H9 (cell line): ENCODE measurements at regions not wholly inside any gene's neighbourhood (a gene's known extent, or its start where the extent isn't known, plus 50 kb on each side); places are given as distances from the start of the nearest gene placed in this dataset.

ENCODE experiments used
- DNase-seq: peaks from one replicate; pipeline ENCODE4 v3.0.0-alpha.2; 2017
- H2AFZ ChIP-seq: one replicate; pipeline ENCODE4 v1.6.1; 2013; ENCODE audit warnings: mild to moderate bottlenecking, low read length, control low read depth, moderate library complexity
- H2AK5ac ChIP-seq: 2 replicates; pipeline ENCODE4 v1.6.1; 2013; ENCODE audit warnings: low read length, control low read depth, mixed read lengths; ENCODE audit not compliant: insufficient read length
- H2BK120ac ChIP-seq: one replicate; pipeline ENCODE4 v1.6.1; 2013; ENCODE audit warnings: low read depth, mild to moderate bottlenecking, low read length, control low read depth, inconsistent platforms; ENCODE audit not compliant: poor library complexity, severe bottlenecking
- H2BK12ac ChIP-seq: 2 replicates; pipeline ENCODE4 v1.6.1; 2013; ENCODE audit warnings: low read length, control low read depth, mixed read lengths, low read depth; ENCODE audit not compliant: insufficient read length
- H2BK15ac ChIP-seq: 2 replicates; pipeline ENCODE4 v1.6.1; 2013; ENCODE audit warnings: low read depth, low read length, control low read depth
- H2BK20ac ChIP-seq: one replicate; pipeline ENCODE4 v1.6.1; 2013; ENCODE audit warnings: low read depth, mild to moderate bottlenecking, low read length, control low read depth, inconsistent platforms; ENCODE audit not compliant: poor library complexity, severe bottlenecking
- H2BK5ac ChIP-seq: 2 replicates; pipeline ENCODE4 v1.6.1; 2013; ENCODE audit warnings: low read length, control low read depth, mixed read lengths; ENCODE audit not compliant: insufficient read length
- H3K14ac ChIP-seq: 2 replicates; pipeline ENCODE4 v1.6.1; 2013; ENCODE audit warnings: low read length, control low read depth; ENCODE audit not compliant: insufficient read depth
- H3K18ac ChIP-seq: 2 replicates; pipeline ENCODE4 v1.6.1; 2013; ENCODE audit warnings: low read depth, mild to moderate bottlenecking, mixed read lengths, low read length, control low read depth; ENCODE audit not compliant: insufficient read length
- H3K23ac ChIP-seq: 2 replicates; pipeline ENCODE4 v1.6.1; 2013; ENCODE audit warnings: low read length, control low read depth, mixed read lengths, low read depth; ENCODE audit not compliant: insufficient read length
- H3K23me2 ChIP-seq: 2 replicates; pipeline ENCODE4 v1.6.1; 2013; ENCODE audit warnings: low read depth, mild to moderate bottlenecking, mixed read lengths, low read length, control low read depth; ENCODE audit not compliant: insufficient read length, poor library complexity, severe bottlenecking
- H3K27ac ChIP-seq: 2 replicates; pipeline ENCODE4 v1.5.1; 2013; ENCODE audit warnings: low read length, control low read depth, mixed read lengths, low read depth; ENCODE audit not compliant: insufficient read length
- H3K27me3 ChIP-seq: 2 replicates; pipeline ENCODE4 v1.6.1; 2013; ENCODE audit warnings: low read length, control low read depth, inconsistent platforms; ENCODE audit not compliant: insufficient read depth
- H3K4ac ChIP-seq: 2 replicates; pipeline ENCODE4 v1.6.1; 2013; ENCODE audit warnings: low read depth, mild to moderate bottlenecking, control low read depth, inconsistent platforms, low read length, moderate library complexity
- H3K4me1 ChIP-seq: 2 replicates; pipeline ENCODE4 v1.6.1; 2013; ENCODE audit warnings: low read length, control low read depth, inconsistent platforms; ENCODE audit not compliant: insufficient read depth
- H3K4me2 ChIP-seq: 2 replicates; pipeline ENCODE4 v1.6.1; 2013; ENCODE audit warnings: low read length, control low read depth, mixed read lengths; ENCODE audit not compliant: insufficient read length, insufficient read depth
- H3K56ac ChIP-seq: 2 replicates; pipeline ENCODE4 v1.6.1; 2013; ENCODE audit warnings: low read depth, mild to moderate bottlenecking, mixed read lengths, low read length, control low read depth; ENCODE audit not compliant: insufficient read length
- H3K79me1 ChIP-seq: 2 replicates; pipeline ENCODE4 v1.6.1; 2013; ENCODE audit warnings: low read depth, mild to moderate bottlenecking, moderate library complexity, low read length, control low read depth, inconsistent platforms; ENCODE audit not compliant: insufficient read depth, poor library complexity, severe bottlenecking
- H3K79me2 ChIP-seq: 2 replicates; pipeline ENCODE4 v1.6.1; 2013; ENCODE audit warnings: low read length, control low read depth, inconsistent platforms; ENCODE audit not compliant: insufficient read depth
- H3K9ac ChIP-seq: 2 replicates; pipeline ENCODE4 v1.6.1; 2013; ENCODE audit warnings: low read length, control low read depth, mixed read lengths; ENCODE audit not compliant: insufficient read length; ENCODE audit errors: extremely low read depth
- H3K9me3 ChIP-seq: one replicate; pipeline ENCODE4 v1.6.1; 2013; ENCODE audit warnings: low read depth, low read length, inconsistent platforms; ENCODE audit not compliant: control insufficient read depth
- H3T11ph ChIP-seq: one replicate; pipeline ENCODE4 v1.6.1; 2013; ENCODE audit warnings: mild to moderate bottlenecking, low read length, control low read depth, inconsistent platforms
- H4K20me1 ChIP-seq: one replicate; pipeline ENCODE4 v1.6.1; 2013; ENCODE audit not compliant: control insufficient read depth, insufficient read length, insufficient read depth
- H4K5ac ChIP-seq: 2 replicates; pipeline ENCODE4 v1.6.1; 2013; ENCODE audit warnings: low read depth, mild to moderate bottlenecking, mixed read lengths, low read length, control low read depth; ENCODE audit not compliant: insufficient read length
- H4K8ac ChIP-seq: replicated peaks from 2 replicates; pipeline ENCODE4 v1.6.1; 2013; ENCODE audit warnings: low read length, control low read depth, mixed read lengths, low read depth; ENCODE audit not compliant: insufficient read length
- H4K91ac ChIP-seq: 2 replicates; pipeline ENCODE4 v1.6.1; 2013; ENCODE audit warnings: low read depth, mild to moderate bottlenecking, moderate library complexity, mixed read lengths, low read length, control low read depth; ENCODE audit not compliant: insufficient read length
- H3K27ac Mint-ChIP-seq, 3 experiments: 2 replicates in 2 of 3; 3 replicates in 1 of 3; pipeline ENCODE4 v1.8.0; 2020 to 2021; ENCODE audit warnings: mixed read lengths in 3 of 3, mild to moderate bottlenecking in 1 of 3, moderate library complexity in 1 of 3
- H3K27me3 Mint-ChIP-seq: 2 replicates; pipeline ENCODE4 v1.8.0; 2021; ENCODE audit warnings: low read depth, mild to moderate bottlenecking, moderate library complexity, mixed read lengths
- H3K36me3 Mint-ChIP-seq, 3 experiments: 2 replicates in 2 of 3; 3 replicates in 1 of 3; pipeline ENCODE4 v1.8.0; 2020 to 2021; ENCODE audit warnings: low read depth in 3 of 3, mixed read lengths in 3 of 3; ENCODE audit not compliant: insufficient read depth in 1 of 3
- H3K4me1 Mint-ChIP-seq, 2 experiments: 2 replicates each; pipeline ENCODE4 v1.8.0; 2020; ENCODE audit warnings: mixed read lengths in 2 of 2
- H3K4me3 Mint-ChIP-seq, 2 experiments: 2 replicates in 1 of 2; 3 replicates in 1 of 2; pipeline ENCODE4 v1.8.0; 2020 to 2021; ENCODE audit warnings: mild to moderate bottlenecking in 2 of 2, mixed read lengths in 2 of 2, moderate library complexity in 1 of 2
- H3K9me3 Mint-ChIP-seq, 2 experiments: 2 replicates in 1 of 2; 3 replicates in 1 of 2; pipeline ENCODE4 v1.8.0; 2020; ENCODE audit warnings: mild to moderate bottlenecking in 2 of 2, mixed read lengths in 2 of 2, moderate library complexity in 1 of 2
- whole genome bisulfite sequencing: extraction: QIAGEN DNeasy Blood & Tissue Kit; methylation state at CpG from one replicate; pipeline ENCODE4 v1.1.7; 2013; ENCODE audit warnings: missing lambda C conversion rate, low lambda C conversion rate, mixed read lengths; ENCODE audit not compliant: insufficient read length; ENCODE audit errors: extremely low coverage; 5-methylcytosine and 5-hydroxymethylcytosine counted together
- TF ChIP-seq, protein P1 (sequence below): fragments of 200-600 bp; sonication (generic); conservative IDR thresholded peaks from 3 replicates; pipeline ENCODE4 v1.8.0; 2021; ENCODE audit warnings: antibody characterized with exemption, mild to moderate bottlenecking

DNA sequence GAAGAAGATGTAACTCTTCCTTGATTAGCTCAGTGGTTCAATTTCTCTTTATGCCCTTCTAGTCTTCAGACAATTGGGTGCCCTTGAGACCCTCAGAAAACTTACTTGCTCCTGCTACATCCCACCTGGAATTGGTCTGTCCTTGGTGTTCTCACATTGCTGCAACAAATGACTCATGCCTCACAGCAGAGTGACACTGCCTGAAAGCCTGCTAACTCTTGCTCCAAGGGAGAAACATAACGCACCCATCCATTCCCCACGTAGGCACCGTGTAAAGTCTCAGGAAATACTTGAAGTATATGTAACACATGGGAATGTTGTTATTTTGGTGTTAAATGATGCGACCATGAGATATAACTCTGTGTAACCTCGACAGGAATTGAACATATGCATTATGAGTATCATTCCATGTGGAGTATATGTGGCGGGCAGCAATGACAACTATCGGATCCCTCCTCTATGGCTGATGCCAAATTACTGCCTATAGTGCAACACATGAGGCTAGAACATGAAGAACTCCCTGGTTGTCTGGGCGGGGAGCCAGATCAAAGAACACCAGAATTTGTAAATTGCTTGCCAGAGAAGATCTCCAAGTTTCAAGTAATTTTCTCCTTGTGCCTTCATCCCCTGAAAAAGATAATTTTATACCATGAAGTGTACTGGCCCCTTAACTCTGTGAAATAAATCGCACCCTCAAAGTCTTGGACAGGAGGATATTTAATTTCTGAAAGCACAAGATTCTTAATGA is 231.3 kb upstream of the STK26 start:
- no peak overlapping the region for H2BK20ac ChIP-seq
- no peak overlapping the region for H2AFZ ChIP-seq
- H3K4me2 ChIP-seq = no peak overlapping the region
- no peak overlapping the region for H2BK15ac ChIP-seq
- H4K5ac ChIP-seq = no peak overlapping the region
- H3K36me3 Mint-ChIP-seq = peaks cover 82 to 96% (median 94%) of the 10 kb centered on the region in 3 experiments
- H3K79me1 ChIP-seq = no peaks in the 10 kb centered on the region
- no peaks in the 10 kb centered on the region for H3K27me3 Mint-ChIP-seq
- no peaks in the 10 kb centered on the region for H3K4me1 ChIP-seq
- no peak overlapping the region for H3K9ac ChIP-seq
- H2AK5ac ChIP-seq = no peak overlapping the region
- DNase-seq = no peak
- no peak overlapping the region for H3T11ph ChIP-seq
- H3K79me2 ChIP-seq = no peaks in the 10 kb centered on the region
- TF ChIP-seq, protein P1, sequence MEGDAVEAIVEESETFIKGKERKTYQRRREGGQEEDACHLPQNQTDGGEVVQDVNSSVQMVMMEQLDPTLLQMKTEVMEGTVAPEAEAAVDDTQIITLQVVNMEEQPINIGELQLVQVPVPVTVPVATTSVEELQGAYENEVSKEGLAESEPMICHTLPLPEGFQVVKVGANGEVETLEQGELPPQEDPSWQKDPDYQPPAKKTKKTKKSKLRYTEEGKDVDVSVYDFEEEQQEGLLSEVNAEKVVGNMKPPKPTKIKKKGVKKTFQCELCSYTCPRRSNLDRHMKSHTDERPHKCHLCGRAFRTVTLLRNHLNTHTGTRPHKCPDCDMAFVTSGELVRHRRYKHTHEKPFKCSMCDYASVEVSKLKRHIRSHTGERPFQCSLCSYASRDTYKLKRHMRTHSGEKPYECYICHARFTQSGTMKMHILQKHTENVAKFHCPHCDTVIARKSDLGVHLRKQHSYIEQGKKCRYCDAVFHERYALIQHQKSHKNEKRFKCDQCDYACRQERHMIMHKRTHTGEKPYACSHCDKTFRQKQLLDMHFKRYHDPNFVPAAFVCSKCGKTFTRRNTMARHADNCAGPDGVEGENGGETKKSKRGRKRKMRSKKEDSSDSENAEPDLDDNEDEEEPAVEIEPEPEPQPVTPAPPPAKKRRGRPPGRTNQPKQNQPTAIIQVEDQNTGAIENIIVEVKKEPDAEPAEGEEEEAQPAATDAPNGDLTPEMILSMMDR = no peak
- no peaks in the 10 kb centered on the region for H3K27me3 ChIP-seq
- no peak overlapping the region for H3K4me3 Mint-ChIP-seq
- no peak overlapping the region for H2BK5ac ChIP-seq
- H2BK12ac ChIP-seq = no peak overlapping the region
- no peak overlapping the region for H3K14ac ChIP-seq
- no peak overlapping the region for H3K4ac ChIP-seq
- no peak overlapping the region for H3K56ac ChIP-seq
- H3K27ac Mint-ChIP-seq = no peak overlapping the region
- no peaks in the 10 kb centered on the region for H4K20me1 ChIP-seq
- H4K8ac ChIP-seq = no peak overlapping the region
- no CpG with 5 or more reads among the region's 9 CpGs for WGBS
- no peaks in the 10 kb centered on the region for H3K23me2 ChIP-seq
- H3K27ac ChIP-seq = no peak overlapping the region
- H3K23ac ChIP-seq = no peak overlapping the region
- no peak overlapping the region for H3K18ac ChIP-seq
- H3K4me1 Mint-ChIP-seq = no peaks in the 10 kb centered on the region
- no peak overlapping the region for H2BK120ac ChIP-seq
- peaks cover 0 to 8% of the 10 kb centered on the region in 2 experiments; a peak in 3 of 5 replicates for H3K9me3 Mint-ChIP-seq
- no peak overlapping the region for H4K91ac ChIP-seq
- no peaks in the 10 kb centered on the region for H3K9me3 ChIP-seq
